GF-D8 (cell line): ENCODE measurements at regions not wholly inside any gene's neighbourhood (a gene's known extent, or its start where the extent isn't known, plus 50 kb on each side); places are given as distances from the start of the nearest gene placed in this dataset.
"Not testable (repeated sequence)": the region's sequence is repeated elsewhere in the genome, so short reads cannot be mapped to it uniquely, and the experiment has no call there.

ENCODE experiments used
- DNase-seq: peaks from one replicate; lab custom pipeline; 2025; lab: John Stamatoyannopoulos, UW

DNA sequence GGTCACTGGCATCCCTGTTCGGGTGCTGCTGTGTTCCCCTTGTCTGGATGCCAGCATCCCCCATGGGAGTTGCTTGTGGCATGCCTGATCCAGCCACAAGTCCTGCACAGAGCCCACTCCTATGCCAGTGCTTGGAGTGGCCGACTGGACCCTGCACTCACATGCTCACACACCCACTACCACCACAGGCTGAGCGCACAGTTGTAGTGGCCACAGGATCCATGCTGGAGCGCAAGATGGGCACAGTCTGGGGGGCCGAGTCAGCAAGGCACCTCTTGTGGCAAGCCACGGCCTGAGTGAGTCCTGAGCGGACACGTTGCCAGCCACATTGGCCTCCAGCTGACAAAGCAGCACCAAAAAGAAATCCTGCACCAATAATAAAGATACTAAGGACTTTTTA lies 661.6 kb upstream of the TMPRSS15 start:
- no peak for DNase-seq

DNA sequence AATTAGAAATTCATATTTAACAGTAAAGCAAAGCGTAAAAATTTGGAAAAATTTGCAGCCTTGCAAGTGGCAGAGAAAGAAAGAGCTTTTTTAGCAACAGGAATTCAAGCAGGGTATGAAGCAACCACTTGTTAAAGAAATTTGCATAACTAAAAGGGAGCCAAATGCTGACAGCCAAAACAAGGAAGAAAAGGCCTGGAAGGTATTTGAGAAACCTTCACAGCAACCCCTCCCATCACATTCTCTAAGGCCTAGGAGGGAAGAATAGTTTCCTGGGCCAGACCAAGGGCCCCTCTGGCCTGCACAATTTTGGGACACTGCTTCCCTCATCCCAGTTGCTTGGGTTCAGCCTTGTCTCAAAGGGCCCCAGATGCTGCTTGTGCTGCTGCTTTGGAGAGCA lies 672.4 kb upstream of the TMPRSS15 start:
- DNase-seq: no peak

DNA sequence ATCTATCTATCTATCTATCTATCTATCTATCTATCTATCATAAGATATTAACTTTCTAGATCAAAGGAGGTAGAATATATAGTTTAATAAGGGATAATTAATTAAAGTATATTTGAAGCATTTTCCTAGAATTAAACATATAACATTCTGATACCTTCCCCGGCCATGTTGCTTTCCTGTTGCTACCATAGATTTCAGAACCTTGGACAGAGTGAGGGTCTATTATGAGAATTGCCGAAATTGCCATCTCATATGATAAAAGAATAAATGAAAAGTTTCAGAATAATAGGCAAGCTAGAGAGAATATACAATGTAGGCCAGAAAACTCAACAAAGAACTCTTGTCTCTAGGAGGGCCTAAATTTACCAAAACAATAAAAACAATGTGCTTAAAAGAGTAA lies 706.1 kb upstream of the TMPRSS15 start:
- DNase-seq: no peak

GRCh38 chr21:19119259-19119658 lies 715.7 kb upstream of the TMPRSS15 start:
- DNase-seq: not testable (repeated sequence)

DNA sequence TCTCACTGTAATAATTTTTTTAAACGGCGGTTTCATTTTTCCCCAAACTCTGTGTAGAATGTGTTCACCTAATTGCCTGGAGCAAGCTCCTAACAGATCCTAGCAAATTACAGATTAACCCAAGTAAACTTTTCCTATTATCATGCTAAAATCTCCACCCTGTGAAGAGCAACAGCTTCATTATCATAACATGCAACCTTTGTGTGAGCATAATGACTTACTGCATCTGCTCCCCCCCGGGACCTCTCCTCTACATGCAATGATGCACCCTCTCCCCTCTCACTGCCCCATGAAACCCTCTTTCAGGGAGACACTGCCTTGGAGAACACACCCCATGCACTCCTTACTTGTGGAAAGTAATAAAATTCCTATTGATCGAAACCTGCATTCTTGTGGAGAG lies 717.0 kb upstream of the TMPRSS15 start:
- no peak for DNase-seq

GRCh38 chr21:19122356-19122755 lies 718.8 kb upstream of the TMPRSS15 start:
- no peak for DNase-seq

- no peak for DNase-seq
Measured at GRCh38 chr21:19123053-19123452, 719.5 kb upstream of the TMPRSS15 start.

DNA sequence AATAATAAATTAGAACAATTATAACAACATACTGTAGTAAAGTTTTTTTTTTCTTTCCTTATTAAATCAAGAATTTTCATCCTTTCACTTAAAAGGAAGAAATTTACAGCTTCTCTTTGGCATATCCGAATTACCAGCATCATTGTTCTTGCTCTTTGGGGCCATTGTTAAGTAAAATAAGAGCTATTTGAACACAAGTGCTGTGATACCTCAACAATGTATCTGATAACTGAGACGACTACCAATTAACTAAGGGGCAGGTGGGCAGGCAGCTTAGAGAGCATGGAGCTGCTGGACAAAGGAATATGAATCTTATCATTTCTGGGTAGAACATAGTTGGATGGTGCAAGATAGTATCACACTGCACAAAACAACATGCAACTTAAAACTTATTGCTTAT lies 719.9 kb upstream of the TMPRSS15 start:
- no peak for DNase-seq

DNA sequence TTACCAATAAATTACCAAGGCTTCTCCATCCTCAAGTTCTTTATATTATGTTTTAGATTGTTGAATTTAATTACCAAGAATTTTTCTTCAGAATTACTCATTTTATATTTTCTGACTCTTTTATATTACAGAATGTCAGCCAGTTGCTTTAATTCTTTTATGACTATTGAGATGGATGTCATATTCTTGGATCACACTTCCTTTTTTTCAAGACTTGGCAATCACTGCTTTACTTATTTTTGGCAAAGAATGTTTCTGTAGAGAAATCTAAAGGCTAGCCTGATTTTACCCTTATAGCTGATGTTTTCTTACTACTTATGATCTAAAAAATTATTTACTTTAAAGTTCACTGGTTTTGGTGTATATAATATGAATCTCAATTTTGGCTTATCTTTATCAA lies 721.1 kb upstream of the TMPRSS15 start:
- DNase-seq: no peak

GRCh38 chr21:19130379-19131028 lies 726.9 kb upstream of the TMPRSS15 start:
- DNase-seq: no peak

- no peak for DNase-seq
Measured at GRCh38 chr21:19141511-19141910, 737.9 kb upstream of the TMPRSS15 start.

DNA sequence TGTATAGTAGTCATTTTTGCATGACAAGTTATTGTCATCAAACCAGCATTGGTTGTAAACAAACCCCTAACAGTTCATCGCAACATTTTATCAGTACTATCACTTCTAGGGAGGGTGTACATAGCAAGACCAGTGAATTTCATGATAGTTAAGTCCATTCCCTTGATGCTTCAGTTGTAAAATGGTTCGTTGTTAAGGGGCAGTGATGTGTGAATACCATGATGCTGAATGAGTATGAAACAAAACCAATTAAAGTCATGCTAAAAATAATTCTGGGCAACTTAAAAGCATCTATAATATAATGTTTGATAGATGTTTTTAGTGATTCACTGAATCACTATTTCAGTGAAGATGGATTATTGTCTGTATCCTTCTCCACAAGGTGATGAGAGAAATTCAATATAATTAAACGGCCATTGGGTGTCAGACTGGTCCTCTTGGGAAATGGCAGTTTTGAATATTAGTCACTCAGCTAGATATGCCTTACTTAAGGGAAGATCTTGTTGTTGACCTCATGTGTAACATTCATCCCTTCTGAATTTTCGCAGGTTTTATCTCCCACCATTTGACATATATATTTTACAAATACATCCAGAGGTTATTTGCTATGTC lies 742.2 kb upstream of the TMPRSS15 start:
- no peak for DNase-seq

- no peak for DNase-seq
Measured at GRCh38 chr21:19148056-19148455, 744.5 kb upstream of the TMPRSS15 start.

DNA sequence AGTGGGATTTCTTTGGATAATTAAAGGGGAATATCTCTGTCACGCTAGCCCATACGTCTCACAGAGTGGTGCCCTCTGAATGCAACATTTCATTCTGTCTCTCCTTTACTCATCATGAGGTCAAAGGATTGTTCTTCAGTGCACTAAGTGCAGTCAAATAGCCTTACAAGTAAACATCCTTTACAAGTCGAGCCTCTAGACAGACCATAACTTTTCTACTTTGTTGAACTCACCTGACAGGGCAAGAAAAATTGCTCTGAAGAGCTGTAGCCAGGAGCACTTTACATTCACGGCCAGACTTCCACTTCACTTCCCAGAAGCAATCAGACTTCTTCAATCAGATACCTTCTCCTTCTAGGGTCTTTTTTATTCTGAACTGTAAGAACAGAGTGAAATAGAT lies 768.0 kb upstream of the TMPRSS15 start:
- DNase-seq: no peak

DNA sequence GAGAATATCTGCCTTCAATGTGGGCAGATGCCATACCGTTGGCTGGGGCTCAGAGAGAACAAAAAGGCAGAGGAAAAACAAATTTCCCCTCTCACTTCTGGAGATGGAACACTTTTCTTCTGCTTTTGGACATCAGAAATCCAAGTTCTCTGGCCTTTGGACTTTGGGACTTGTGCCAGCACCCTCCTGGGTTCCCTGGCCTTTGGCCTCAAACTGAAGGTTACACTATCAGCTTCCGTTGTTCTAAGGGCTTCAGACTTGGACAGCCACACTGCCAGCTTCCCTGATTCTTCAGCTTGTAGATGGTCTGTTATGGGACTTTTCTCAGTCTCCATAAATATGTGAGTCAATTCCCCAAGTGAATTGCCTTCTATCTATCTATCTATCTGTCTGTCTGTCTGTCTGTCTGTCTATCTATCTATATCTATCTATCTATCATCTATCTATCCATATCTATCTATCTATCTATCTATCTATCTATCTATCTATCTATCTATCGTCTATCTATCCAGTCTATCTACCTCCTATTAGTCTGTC lies 778.1 kb upstream of the TMPRSS15 start:
- DNase-seq: peak; percentile 63

DNA sequence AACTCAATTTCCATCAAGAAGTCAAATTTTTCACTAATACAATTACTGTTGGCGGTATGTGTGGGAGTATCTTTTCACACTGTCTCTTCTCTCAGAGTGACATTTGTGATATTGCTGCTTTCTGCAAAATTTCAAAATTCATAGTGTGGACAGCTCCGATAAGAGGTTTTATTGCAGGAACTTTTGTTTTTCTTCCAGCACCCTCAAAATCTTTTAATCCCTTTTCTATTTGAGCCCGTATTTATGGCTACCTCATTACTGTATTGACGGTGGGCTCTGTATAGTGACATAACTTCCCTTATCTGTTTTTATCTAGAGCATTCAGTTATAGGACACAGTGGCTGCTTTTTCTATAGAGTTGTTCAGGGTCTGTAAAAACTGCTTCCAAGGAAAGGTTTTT lies 794.4 kb upstream of the TMPRSS15 start:
- DNase-seq: peak; percentile 45

GRCh38 chr21:19198801-19199200 lies 795.2 kb upstream of the TMPRSS15 start:
- DNase-seq: no peak

GRCh38 chr21:19218163-19218562 lies 814.6 kb upstream of the TMPRSS15 start:
- DNase-seq: no peak

DNA sequence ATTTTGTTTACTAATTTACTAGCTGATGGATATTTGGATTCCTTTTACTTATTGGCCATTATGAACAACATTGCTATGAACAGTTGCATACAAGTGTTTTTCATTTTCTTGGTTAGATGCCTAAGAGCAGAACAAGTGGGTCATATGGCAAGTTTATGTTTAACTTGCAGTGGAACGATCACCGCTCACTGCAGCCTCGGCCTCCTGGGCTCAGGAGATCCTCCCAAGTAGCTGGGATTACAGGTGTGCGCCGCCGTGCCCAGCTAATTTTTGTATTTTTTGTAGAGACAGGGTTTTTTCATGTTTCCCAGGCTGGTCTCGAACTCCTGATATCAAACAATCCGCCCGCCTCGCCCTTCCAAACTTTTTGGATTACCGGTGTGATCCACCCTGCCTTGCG lies 820.5 kb upstream of the TMPRSS15 start:
- DNase-seq: no peak

DNA sequence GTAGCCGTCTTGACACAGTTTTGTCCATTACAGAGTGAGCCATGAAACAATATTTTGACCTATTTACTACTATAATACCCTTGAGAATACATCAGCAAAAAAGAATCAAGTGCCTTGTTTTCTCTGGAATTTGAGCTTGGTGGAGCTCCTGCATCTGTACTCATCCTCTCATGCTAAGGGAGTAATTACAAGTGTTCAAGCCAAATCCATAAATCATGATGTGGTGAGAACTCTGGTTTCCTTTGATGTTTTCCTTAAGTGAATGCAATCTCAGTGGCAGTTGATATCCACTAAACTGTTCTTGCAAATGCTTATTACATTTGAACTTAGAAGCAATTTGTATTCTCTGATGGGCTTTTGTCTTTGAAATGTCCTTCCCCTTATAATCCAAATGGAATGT lies 824.6 kb upstream of the TMPRSS15 start:
- DNase-seq: no peak

DNA sequence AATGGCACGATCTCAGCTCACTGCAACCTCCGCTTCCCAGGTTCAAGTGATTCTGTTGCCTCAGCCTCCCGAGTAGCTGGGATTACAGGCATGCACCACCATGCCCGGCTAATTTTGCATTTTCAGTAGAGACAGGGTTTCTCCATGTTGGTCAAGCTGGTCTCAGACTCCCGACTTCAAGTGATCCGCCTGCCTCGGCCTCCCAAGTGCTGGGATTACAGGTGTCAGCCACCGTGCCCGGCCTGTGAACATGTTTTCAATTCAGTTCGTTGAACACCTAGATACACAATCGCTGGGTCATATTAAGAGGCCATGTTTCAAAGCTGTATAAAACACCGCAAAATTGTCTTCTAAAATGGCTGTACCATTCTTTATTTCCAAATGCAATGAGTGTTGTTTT lies 830.3 kb upstream of the TMPRSS15 start:
- DNase-seq: not testable (repeated sequence)

DNA sequence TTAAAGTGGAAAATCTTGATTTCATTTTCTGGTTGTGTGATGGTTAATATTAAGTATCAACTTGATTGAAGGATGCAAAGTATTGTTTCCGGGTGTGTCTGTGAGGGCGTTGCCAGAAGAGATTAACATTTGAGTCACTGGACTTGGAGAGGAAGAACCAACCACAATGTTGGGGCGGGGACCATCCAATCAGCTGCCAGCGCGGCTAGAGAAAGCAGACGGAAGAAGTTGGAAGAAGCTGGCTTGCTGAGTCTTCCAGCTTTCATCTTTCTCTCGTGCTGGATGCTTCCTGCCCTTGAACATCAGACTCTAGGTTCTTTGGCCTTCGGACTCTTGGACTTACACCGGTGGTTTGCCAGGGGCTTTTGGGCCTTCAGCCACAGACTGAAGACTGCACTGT lies 832.6 kb upstream of the TMPRSS15 start:
- DNase-seq: no peak

- no peak for DNase-seq
Measured at GRCh38 chr21:19237608-19238007, 834.0 kb upstream of the TMPRSS15 start.

GRCh38 chr21:19239696-19240095 lies 836.1 kb upstream of the TMPRSS15 start:
- DNase-seq: no peak
